SIG-M5 treated with dmso at 0.1 percent for 504 hours (cell line): ENCODE measurements at regions not wholly inside any gene's neighbourhood (a gene's known extent, or its start where the extent isn't known, plus 50 kb on each side); places are given as distances from the start of the nearest gene placed in this dataset.
"Not testable (repeated sequence)": the region's sequence is repeated elsewhere in the genome, so short reads cannot be mapped to it uniquely, and the experiment has no call there.

Source experiments
- DNase-seq: peaks from one replicate; lab custom pipeline; 2025; ENCODE audit not compliant: unreplicated experiment; lab: John Stamatoyannopoulos, UW

DNA sequence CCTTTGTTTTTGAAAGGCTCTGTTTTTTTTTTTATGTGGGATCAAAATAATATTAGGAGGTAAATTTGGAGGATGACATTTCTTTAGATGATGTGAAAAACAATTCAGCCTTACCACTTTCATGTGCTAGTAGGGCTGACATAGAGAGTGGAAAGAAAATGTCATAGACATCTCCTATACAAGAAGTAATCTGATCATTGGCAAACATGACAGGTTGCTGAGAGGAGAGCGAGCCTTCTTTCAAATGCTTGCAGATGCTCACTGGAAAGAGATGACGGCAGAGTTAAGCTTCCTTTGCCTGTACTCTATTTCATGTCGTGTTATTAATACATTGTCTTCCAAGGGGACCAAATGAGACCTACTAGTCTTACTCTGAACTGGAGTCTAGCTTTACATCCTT lies 160.1 kb upstream of the DAP start:
- DNase-seq, result no peak

DNA sequence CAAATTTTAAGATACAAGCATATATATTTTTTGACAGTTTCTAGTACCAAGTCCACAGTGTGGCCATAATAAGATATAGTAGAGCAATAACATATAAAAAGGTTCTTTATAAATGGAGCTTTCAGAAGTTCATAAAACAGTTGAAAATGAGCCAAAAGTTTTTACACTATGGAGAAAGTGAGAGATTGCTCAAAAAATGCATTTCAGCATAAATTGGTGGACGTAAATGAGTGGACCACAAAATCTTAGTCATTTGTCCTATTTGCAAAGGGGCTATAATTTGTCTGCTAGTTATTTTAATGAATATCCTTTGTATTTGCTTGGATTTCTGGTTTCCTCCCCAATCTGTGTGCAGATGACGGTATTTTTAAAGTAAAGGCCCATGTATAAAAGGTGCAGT lies 159.4 kb upstream of the DAP start:
- DNase-seq, result no peak

DNA sequence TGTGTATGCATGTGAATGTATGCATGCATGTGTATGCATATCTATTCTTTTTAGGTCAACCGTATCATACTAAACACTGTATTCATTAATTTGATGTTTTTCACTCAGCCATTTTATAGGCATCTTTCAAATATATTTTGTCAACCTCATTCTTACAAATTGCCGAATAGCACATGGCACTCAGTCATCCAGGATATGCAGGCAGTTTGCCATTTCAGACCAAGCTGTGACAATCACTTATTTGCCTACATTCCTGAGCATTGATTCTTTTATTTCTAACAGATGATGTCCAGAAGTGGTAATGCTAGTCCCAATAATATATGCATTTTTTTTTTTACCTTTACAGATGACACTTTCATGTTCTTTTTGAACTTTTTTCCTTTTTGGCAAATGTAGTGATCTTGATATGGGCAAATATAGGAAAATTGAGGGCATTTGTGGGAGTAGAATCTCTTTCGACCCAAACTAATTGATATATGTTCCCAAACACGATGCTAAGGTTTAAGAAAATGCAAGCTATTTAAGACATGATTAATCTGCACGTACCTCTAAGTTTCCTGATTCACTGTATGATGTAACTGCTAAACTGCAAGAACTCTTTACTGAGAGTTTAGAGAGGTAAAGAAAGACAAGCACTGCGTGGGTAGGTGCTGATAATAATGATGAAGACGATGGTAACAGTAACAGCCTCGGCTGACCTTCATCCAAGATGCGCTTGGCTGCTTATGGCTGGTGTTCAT lies 153.9 kb upstream of the DAP start:
- DNase-seq, result no peak

DNA sequence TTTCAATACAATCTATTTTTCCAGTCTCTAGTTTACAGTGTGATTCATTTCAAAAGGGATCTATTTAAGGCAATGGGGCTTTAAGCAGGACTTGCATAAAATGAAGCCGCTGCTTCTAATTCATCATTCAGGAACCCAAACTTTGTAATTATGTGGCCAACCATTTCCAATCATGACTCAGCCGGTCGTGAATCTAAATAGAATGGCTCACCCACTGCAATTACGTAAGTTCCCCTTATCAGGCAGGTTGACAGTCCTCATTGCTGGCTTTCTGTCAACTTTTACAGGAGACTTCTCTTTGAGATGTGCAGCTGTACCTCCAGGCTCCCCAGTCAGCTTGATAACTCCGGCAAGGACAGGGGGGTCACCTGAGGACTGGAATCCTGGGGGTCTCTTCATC lies 152.8 kb upstream of the DAP start:
- DNase-seq, result peak; percentile 94

DNA sequence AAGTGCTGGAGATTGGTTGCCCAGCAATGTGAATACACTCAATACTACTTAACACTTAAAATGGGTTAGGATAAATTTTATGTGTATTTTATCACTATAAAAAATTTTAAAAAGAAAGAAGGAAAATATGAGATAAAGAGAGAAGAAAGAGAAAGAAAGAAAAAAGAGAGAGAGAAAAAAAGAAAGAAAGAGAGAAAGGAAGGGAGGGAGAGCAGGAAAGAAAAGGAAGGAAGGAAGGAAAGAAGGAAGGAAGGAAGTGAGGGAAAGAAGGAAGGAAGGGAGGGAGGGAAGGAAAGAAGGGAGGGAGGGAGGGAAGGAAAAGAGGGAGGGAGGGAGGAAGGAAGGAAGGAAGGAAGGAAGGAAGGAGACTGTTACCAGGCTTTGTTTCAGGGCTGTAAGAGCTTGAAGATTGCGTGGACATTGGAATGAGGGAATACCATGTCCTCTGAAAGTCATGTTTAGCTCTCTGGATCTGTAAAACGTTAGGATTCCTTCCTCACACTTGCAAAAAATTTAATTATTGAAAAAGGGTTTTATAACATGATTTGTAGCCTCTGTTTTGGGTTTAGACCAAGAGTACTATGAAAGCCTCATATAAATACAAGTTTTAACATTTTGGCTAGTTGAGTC lies 152.3 kb upstream of the DAP start:
- no peak for DNase-seq

DNA sequence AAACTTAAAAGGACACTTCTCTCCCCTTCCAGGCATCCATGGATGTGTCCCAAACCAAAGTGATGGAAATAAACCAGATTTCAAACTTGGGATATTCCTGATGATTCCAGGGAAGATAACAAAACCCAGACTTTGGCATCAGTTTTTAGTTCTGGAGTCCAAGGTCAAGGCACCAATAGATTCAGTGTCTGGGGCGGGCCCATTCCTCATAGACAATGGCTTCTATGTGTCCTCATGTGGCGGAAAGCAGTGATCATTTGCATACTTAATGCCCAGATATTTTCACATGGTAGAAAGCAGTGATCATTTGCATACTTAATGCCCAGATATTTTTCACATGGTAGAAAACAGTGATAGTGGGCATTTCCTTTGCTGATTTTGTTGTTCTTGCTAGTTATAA lies 151.4 kb upstream of the DAP start:
- DNase-seq, result no peak

DNA sequence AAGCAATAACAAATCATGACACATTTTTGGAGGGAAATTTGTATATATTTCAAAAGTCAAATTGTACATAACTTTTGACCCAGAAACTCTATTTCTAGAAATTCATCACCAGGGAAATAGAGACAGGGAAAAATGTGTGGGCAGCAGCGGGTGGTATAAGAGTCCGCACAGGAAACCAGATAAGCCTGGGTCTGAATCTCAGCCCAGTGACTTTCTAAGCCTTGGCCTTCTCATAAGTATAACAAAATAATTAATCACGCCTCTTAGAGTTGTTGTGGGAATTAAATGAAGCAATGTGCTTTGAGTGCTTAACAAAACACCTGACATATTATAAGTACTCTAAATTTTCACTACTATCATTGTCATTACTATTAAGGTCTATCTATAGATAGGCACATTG lies 149.2 kb upstream of the DAP start:
- DNase-seq, result no peak

DNA sequence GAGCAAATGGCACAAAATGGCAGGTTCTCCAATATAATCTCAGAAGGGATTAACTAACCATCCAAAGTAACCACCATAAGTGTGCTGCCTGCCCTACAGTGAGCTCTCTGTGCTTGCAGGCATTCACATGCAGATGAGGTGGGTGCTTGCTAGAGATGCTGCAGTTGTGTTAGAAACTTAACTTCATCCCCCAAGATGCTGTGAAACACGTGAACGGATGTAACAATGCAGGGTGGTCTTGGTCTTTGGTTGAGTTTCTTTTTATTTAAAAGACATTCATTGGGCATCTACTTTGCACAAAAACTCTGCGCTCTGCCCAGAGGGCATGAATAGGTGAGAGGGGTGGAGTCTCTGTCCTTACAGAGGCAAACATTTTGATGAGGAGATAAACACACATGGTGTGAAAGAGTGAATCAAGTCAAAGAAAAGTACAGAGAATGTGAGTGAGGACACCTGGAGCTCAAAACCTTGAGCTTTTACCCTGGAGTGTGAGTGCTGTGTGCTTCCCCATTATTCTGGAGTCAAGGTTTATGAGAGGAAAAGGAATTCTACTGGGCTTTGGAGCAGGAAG lies 143.9 kb upstream of the DAP start:
- DNase-seq, result no peak

DNA sequence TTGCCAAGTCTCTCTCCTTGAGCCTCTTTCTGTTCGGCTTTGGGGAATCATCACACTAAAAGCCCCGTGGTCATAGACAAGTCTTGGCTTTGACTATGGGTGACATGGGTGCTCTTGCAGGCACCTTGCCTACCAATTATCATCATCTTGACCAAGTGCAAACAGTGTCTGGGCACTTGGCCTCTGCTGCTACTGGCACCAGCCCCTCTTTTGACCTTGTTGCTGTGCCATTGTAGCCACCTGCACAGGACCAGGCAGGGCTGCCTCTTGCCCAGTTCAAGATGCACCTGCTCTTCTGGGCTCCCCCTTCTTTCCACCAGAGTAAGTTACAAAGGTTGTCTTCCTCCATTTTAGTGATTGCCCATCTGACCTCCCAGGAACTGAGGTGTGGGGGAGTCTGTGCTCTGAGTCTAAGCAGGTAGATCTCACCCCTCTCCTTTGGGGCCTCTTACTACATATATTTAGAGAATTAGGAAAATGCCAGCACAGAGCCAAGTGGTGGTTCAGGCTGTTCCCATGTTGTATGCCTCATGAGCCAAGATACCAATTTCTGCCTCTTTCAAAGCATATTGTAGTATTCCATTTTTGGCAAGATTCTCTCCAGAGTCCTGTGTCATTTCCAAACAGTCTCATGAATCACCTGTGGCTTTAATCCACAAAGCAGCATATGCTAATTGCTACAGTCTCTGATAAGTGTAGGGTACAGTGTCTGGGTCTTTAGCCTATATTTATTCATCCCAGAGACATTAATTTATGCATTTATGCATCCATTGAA lies 142.9 kb upstream of the DAP start:
- DNase-seq, result no peak

DNA sequence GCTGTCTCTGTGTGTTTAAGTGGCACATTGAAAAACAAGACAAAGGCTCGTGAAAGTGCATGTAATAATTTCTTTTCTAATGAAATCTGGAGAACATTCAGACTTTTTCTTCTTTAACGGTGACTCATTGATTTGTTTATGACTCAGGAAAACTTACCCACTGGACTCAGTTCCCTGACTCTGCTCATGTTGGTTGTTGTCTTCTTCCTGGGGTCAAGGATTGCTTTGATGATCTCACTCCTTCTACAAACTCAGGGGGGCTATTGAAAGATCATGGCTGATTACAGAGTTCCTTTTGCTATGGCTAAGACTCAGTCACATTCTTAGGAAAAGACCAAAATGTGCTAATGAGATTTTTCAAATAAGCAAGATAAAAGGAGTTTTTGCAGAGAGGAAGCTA lies 141.1 kb upstream of the DAP start:
- no peak for DNase-seq

DNA sequence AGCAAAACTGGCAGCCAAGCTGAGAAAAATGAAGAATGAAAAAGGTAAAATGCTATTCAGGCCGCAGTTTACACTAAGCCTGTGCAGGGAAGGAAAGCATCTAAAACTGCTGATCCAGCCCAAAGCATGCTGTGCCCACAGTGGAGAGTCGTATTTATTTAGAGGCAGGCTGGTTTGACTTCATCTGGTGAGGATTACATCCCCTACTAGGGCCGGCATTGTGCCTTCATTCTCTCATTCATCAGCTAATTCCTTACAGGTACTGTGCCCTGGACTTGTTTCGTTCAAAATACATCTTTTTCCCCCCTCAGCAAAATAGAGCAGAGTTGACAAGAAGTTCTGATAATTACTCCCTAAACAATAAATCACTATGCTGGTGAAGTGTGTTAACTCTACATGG lies 137.5 kb upstream of the DAP start:
- no peak for DNase-seq

DNA sequence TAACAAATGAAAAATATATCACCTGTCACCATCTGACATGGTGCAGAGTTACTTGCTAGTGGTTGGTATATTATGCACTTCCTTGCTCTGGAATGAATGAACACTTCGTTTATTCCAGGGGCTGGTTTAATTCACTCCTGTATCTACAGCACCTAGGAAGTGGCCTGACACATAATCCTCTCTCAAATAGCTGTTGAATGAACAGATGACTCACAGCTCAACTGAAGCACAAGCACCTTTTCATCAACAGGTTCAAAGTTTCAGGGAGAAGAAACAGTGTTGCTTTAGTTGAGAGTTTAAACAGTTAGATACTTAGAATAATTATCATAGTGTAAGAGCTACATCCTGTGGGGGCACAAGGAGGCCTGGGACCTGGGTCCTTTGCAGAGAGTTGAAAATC lies 135.0 kb upstream of the DAP start:
- no peak for DNase-seq

DNA sequence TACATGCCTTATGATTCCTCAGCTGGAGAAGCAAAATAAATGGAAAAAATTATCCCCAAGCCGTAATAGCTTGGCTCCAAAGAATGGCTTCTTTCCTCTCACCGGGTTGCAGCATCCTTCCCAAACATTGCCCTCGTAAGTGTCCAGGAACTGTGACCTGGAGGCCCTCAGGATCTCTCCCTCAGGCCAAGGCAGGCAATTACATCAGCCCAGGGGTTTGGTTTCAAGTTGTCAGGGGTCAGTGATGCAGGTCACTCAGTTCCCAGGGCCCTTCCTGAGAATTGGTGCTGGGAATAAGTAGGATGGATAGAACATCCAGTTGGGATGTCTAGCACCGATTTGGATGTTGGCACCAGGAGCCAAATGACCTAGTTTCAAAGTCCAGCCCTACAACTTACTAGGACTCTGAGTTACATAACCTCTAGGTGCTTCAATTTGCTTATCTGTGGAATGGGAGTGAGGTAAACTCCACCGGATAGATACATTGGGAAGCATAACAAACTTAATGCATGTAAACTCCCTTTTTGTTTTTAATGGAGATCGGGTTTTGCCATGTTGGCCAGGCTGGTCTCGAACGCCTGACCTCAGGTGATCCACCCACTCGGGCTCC lies 133.5 kb upstream of the DAP start:
- DNase-seq, result no peak

DNA sequence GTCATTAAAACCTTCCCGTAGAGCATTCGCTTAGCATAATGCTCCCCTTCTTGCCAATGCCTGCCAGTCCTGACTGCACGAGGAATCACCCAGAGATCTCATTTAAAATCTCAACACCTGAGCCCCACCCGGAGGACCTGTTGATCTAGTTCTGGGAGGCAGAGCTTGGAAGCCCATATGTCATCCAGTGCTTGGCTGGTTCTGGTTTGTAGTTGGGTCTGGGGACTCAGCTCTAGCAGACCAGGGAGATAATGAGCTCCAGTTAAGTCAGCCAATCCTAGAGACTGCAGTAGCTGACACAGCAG lies 131.8 kb upstream of the DAP start:
- no peak for DNase-seq

DNA sequence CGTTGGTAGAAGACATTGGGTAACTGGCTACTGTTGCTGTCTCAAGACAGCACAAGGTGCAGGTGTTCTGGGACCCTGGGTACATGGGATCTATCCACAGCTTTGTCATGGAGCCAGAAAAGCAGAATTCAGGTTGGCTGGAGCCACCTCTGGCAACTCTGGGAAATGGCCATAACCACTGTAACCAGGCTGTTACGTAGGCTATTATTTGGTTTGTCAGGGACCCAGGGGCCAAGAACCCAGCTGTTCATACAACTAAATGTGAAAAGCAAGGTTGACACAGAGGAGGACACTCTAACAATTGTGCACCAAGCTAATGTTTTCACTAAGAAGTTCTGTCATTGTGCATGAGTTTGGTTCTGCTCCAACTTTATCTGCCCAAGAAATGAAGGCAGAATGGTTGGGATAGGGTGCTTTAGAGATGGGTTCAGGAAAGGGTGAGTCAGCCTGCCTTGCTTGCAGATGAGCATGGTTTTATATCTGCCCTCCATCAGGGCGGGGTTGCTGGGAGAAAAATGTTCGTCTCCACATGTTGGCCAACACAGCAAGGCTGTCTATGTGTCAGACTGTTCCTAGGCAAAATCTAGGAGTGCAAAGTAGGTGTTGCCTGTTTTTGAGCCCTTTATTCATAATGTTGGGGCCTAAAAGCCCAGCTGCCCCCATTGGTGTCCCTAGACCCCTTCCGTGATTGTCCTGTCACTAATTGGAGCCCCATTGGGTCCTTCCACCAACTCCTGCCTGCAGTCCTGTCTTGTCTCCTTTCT lies 131.3 kb upstream of the DAP start:
- no peak for DNase-seq

DNA sequence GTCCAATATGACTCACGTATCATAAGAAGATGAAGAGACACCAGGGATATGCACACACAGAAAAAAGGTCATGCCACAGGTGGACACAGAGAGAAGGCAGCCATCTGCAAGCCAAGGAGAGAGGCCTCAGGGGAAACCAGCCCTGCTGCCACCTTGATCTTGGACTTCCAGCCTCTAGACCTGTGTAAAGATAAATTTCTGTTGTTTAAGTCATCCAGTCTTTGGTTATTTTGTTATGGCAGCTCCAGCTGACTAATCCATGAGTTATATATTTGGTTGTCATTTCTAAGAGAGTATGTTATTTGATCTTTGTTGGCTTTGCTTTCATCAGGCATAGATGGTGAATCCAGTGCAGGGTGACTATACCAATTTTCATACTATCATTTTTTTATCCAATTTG lies 130.2 kb upstream of the DAP start:
- DNase-seq, result no peak

DNA sequence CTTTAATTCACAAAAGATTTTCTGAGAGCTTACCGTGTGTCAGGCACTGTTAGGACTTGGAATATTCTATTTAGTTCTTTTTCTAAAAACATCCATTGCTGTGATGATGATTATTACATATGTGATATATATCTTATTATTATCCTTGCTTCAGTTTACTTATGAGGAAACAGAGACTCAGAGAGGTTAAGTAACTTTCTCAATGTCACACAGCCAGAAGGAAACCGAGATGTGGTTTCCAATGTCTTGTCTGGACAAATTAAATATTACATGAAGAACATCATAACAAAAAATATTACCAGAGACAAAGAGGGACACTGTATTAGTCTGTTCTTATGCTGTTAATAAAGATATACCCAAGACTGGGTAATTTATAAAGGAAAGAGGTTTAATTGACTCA lies 125.5 kb upstream of the DAP start:
- DNase-seq, result no peak

DNA sequence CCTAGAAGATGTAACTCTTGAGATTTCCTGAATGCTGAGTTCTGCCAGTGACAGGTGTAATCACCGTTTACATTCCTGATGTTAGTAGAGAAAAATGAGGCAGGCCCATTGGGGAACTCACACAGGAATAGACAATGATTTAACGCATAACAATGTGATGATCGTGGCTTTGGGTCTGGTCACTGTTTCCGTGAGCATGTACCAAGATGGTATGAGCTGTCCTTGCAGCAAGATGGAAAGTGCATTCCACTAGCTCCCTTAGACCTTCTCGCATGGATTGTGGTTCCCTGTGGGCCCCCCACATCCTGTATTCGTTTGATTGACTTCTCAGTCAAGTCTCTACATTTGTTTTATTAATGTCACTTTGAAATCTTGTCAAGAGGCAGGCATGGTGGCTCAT lies 124.0 kb upstream of the DAP start:
- no peak for DNase-seq

DNA sequence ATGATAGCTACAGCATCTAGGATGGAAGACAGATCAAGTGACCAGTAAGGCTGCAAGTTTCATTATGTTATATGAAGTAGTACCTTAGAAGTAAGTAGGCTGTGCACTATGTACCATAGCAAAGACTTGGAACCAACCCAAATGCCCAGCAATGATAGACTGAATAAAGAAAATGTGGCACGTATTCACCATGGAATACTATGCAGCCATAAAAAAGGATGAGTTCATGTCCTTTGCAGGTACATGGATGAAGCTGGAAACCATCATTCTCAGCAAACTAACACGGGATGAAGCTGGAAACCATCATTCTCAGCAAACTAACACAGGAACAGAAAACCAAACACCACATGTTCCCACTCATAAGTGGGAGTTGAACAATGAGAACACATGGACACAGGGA lies 122.9 kb upstream of the DAP start:
- not testable (repeated sequence) for DNase-seq

DNA sequence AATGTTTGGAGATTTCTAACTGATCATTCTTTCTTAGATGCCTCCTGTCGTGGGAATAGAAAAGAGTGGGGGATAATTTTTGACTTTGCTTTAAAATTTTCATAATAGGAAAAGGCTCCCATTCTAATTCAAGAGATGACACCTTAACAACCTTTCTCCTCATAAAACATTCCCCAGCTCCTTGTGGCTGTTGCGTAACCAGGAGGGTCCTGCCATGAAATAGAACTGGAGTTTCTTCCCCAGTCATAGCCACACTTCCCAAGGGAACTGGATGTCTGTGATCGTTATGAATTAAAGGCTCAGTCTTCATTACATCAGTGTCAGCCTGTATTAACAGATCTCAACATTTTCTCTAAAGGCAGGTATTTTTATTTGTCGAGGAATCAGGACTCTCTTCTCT lies 119.9 kb upstream of the DAP start:
- DNase-seq, result no peak

DNA sequence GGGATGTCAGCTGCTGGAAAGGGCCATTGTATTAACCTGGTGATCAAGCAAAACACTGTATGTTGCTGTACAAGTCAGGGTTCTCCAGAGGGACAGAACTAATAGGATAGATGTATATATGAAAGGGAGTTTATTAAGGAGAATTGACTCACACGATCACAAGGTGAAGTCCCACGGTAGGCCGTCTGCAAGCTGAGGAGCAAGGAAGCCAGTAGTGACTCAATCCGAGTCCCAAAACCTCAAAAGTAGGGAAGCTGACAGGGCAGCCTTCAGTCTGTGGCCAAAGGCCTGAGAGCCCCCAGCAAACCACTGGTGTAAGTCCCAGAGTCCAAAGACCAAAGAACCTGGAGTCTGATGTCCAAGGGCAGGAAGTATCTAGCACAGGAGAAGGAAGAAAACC lies 116.0 kb upstream of the DAP start:
- DNase-seq, result not testable (repeated sequence)
